ENCODE measurements at regions not wholly inside any gene's neighbourhood (a gene's known extent, or its start where the extent isn't known, plus 50 kb on each side); places are given as distances from the start of the nearest gene placed in this dataset.

DNA sequence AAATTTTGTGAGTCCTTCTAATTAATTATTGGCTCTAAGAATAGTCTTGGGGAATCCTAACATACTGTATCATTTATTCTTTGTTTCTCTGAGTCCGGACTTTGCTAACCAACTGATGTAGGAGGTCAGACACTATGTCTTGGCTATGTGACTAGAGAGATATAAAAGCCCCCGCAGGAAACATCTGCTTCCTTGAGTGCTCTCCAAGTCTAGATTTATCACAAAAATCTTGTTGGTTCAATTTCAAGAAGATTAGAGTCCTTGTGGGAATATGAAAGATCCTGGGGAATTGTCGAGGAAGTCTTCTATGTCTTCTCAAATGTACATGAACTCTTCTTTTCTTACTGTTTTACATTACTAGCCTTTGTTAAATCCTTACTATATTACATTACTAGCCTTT lies 1712.5 kb downstream of the NCAM2 start:
- no peaks in the 10 kb centered on the region for H3K27me3 Mint-ChIP-seq (ENCODE audit: low read depth)
- TF ChIP-seq, protein P1, sequence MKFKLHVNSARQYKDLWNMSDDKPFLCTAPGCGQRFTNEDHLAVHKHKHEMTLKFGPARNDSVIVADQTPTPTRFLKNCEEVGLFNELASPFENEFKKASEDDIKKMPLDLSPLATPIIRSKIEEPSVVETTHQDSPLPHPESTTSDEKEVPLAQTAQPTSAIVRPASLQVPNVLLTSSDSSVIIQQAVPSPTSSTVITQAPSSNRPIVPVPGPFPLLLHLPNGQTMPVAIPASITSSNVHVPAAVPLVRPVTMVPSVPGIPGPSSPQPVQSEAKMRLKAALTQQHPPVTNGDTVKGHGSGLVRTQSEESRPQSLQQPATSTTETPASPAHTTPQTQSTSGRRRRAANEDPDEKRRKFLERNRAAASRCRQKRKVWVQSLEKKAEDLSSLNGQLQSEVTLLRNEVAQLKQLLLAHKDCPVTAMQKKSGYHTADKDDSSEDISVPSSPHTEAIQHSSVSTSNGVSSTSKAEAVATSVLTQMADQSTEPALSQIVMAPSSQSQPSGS (CRISPR knock-in tag; IDR thresholded peaks at IDR 0.05; ENCODE audit: borderline replicate concordance, low read depth) = no peak
- TF ChIP-seq NFATC4 (CRISPR knock-in tag; IDR thresholded peaks at IDR 0.05) (no peak), NFYB (CRISPR knock-in tag; conservative IDR thresholded peaks at IDR 0.05; ENCODE audit: low read depth) (no peak), SP1 (CRISPR knock-in tag; conservative IDR thresholded peaks at IDR 0.05) (no peak), SOX15 (CRISPR knock-in tag; IDR thresholded peaks at IDR 0.05) (no peak), ZNF138 (CRISPR knock-in tag; conservative IDR thresholded peaks at IDR 0.05) (no peak), ZNF121 (CRISPR knock-in tag; IDR thresholded peaks at IDR 0.05) (no peak), ZNF232 (CRISPR knock-in tag; IDR thresholded peaks at IDR 0.05) (no peak)
- TF ChIP-seq, protein P2, sequence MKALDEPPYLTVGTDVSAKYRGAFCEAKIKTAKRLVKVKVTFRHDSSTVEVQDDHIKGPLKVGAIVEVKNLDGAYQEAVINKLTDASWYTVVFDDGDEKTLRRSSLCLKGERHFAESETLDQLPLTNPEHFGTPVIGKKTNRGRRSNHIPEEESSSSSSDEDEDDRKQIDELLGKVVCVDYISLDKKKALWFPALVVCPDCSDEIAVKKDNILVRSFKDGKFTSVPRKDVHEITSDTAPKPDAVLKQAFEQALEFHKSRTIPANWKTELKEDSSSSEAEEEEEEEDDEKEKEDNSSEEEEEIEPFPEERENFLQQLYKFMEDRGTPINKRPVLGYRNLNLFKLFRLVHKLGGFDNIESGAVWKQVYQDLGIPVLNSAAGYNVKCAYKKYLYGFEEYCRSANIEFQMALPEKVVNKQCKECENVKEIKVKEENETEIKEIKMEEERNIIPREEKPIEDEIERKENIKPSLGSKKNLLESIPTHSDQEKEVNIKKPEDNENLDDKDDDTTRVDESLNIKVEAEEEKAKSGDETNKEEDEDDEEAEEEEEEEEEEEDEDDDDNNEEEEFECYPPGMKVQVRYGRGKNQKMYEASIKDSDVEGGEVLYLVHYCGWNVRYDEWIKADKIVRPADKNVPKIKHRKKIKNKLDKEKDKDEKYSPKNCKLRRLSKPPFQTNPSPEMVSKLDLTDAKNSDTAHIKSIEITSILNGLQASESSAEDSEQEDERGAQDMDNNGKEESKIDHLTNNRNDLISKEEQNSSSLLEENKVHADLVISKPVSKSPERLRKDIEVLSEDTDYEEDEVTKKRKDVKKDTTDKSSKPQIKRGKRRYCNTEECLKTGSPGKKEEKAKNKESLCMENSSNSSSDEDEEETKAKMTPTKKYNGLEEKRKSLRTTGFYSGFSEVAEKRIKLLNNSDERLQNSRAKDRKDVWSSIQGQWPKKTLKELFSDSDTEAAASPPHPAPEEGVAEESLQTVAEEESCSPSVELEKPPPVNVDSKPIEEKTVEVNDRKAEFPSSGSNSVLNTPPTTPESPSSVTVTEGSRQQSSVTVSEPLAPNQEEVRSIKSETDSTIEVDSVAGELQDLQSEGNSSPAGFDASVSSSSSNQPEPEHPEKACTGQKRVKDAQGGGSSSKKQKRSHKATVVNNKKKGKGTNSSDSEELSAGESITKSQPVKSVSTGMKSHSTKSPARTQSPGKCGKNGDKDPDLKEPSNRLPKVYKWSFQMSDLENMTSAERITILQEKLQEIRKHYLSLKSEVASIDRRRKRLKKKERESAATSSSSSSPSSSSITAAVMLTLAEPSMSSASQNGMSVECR (CRISPR knock-in tag; IDR thresholded peaks at IDR 0.05; ENCODE audit: borderline replicate concordance) = no peak
- TF ChIP-seq, protein P3, sequence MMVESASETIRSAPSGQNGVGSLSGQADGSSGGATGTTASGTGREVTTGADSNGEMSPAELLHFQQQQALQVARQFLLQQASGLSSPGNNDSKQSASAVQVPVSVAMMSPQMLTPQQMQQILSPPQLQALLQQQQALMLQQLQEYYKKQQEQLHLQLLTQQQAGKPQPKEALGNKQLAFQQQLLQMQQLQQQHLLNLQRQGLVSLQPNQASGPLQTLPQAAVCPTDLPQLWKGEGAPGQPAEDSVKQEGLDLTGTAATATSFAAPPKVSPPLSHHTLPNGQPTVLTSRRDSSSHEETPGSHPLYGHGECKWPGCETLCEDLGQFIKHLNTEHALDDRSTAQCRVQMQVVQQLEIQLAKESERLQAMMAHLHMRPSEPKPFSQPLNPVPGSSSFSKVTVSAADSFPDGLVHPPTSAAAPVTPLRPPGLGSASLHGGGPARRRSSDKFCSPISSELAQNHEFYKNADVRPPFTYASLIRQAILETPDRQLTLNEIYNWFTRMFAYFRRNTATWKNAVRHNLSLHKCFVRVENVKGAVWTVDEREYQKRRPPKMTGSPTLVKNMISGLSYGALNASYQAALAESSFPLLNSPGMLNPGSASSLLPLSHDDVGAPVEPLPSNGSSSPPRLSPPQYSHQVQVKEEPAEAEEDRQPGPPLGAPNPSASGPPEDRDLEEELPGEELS (CRISPR knock-in tag; IDR thresholded peaks at IDR 0.05) = no peak
- TF ChIP-seq, protein P4, sequence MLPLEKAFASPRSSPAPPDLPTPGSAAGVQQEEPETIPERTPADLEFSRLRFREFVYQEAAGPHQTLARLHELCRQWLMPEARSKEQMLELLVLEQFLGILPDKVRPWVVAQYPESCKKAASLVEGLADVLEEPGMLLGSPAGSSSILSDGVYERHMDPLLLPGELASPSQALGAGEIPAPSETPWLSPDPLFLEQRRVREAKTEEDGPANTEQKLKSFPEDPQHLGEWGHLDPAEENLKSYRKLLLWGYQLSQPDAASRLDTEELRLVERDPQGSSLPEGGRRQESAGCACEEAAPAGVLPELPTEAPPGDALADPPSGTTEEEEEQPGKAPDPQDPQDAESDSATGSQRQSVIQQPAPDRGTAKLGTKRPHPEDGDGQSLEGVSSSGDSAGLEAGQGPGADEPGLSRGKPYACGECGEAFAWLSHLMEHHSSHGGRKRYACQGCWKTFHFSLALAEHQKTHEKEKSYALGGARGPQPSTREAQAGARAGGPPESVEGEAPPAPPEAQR (CRISPR knock-in tag; IDR thresholded peaks at IDR 0.05) = no peak
- TF ChIP-seq, protein P5, sequence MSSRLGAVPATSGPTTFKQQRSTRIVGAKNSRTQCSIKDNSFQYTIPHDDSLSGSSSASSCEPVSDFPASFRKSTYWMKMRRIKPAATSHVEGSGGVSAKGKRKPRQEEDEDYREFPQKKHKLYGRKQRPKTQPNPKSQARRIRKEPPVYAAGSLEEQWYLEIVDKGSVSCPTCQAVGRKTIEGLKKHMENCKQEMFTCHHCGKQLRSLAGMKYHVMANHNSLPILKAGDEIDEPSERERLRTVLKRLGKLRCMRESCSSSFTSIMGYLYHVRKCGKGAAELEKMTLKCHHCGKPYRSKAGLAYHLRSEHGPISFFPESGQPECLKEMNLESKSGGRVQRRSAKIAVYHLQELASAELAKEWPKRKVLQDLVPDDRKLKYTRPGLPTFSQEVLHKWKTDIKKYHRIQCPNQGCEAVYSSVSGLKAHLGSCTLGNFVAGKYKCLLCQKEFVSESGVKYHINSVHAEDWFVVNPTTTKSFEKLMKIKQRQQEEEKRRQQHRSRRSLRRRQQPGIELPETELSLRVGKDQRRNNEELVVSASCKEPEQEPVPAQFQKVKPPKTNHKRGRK (CRISPR knock-in tag; IDR thresholded peaks at IDR 0.05; ENCODE audit: borderline replicate concordance) = no peak
- TF ChIP-seq, protein P6, sequence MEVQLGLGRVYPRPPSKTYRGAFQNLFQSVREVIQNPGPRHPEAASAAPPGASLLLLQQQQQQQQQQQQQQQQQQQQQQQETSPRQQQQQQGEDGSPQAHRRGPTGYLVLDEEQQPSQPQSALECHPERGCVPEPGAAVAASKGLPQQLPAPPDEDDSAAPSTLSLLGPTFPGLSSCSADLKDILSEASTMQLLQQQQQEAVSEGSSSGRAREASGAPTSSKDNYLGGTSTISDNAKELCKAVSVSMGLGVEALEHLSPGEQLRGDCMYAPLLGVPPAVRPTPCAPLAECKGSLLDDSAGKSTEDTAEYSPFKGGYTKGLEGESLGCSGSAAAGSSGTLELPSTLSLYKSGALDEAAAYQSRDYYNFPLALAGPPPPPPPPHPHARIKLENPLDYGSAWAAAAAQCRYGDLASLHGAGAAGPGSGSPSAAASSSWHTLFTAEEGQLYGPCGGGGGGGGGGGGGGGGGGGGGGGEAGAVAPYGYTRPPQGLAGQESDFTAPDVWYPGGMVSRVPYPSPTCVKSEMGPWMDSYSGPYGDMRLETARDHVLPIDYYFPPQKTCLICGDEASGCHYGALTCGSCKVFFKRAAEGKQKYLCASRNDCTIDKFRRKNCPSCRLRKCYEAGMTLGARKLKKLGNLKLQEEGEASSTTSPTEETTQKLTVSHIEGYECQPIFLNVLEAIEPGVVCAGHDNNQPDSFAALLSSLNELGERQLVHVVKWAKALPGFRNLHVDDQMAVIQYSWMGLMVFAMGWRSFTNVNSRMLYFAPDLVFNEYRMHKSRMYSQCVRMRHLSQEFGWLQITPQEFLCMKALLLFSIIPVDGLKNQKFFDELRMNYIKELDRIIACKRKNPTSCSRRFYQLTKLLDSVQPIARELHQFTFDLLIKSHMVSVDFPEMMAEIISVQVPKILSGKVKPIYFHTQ (CRISPR knock-in tag; IDR thresholded peaks at IDR 0.05) = no peak
- CTCF ChIA-PET = no interaction called here
- POLR2A ChIA-PET = no interaction called here
- ATAC-seq (no peak), DNase-seq (ENCODE audit: low spot score) (no peak)
- peaks cover 8% of the 10 kb centered on the region for H3K36me3 Mint-ChIP-seq
- peaks cover 46% of the 10 kb centered on the region for H3K9me3 Mint-ChIP-seq
- H3K27ac Mint-ChIP-seq = no peak overlapping the region
- H3K4me3 Mint-ChIP-seq = no peak overlapping the region
- no peaks in the 10 kb centered on the region for H3K4me1 Mint-ChIP-seq

Data from WTC11 (cell line).